GM18870 (cell line): ENCODE measurements at regions not wholly inside any gene's neighbourhood (a gene's known extent, or its start where the extent isn't known, plus 50 kb on each side); places are given as distances from the start of the nearest gene placed in this dataset.
A peak's percentile ranks its signal among the peaks of the same experiment; 100 is the strongest.

Experiments used
- ATAC-seq: cut with Tn5 transposase; IDR thresholded peaks from one replicate; pipeline ENCODE4 v1.9.1; 2021; ENCODE audit warnings: moderate library complexity; ENCODE audit not compliant: unreplicated experiment

GRCh38 chr12:24195063-24195462, 245.6 kb upstream of the SOX5 start:
- no peak for ATAC-seq

DNA sequence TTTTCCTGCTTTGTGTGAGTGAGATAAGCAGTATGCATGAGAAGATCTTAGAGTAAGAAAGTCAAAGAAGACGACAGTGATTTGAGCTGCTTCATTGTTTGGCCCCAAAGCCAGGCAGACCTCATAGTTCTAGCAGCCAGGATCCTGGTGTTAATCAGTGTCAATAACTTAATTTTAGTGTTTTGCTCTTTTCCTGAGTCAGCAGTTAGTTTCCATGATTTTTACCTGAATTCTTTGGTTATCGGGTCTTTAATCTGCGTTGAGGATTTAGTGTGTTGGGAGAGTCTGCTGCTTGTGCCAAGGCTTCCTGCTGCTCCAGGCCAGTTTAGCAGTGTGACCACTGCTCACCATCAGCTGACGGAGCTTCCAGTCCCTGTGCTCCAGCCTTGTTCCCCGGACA, 241.6 kb upstream of the SOX5 start:
- ATAC-seq, result no peak

DNA sequence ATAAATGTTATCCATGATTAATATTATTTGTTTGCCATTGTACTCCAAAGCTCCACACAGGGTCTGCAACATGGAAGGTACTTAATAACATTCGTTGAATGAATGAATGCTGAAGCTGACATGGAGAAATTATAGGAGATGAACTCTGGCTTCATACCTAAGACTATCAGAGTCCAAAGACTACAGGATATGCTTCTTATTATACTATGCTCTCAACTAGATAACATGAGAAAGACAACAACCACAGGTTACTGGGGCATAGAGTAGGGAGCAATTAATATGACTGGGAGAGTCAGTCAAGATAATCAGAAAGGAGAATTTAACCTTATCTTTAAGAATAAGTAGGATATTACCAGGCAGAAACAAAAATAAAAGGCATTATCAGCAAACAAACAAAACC, 236.3 kb upstream of the SOX5 start:
- no peak for ATAC-seq

GRCh38 chr12:24177889-24178288, 228.4 kb upstream of the SOX5 start:
- ATAC-seq, result peak; percentile 95

GRCh38 chr12:24175929-24176328, 226.5 kb upstream of the SOX5 start:
- ATAC-seq, result no peak

- ATAC-seq, result no peak
Measured at GRCh38 chr12:24175284-24175683, 225.8 kb upstream of the SOX5 start.

- ATAC-seq, result no peak
Measured at GRCh38 chr12:24173067-24173466, 223.6 kb upstream of the SOX5 start.

- no peak for ATAC-seq
Measured at GRCh38 chr12:24172773-24173066, 223.2 kb upstream of the SOX5 start.

DNA sequence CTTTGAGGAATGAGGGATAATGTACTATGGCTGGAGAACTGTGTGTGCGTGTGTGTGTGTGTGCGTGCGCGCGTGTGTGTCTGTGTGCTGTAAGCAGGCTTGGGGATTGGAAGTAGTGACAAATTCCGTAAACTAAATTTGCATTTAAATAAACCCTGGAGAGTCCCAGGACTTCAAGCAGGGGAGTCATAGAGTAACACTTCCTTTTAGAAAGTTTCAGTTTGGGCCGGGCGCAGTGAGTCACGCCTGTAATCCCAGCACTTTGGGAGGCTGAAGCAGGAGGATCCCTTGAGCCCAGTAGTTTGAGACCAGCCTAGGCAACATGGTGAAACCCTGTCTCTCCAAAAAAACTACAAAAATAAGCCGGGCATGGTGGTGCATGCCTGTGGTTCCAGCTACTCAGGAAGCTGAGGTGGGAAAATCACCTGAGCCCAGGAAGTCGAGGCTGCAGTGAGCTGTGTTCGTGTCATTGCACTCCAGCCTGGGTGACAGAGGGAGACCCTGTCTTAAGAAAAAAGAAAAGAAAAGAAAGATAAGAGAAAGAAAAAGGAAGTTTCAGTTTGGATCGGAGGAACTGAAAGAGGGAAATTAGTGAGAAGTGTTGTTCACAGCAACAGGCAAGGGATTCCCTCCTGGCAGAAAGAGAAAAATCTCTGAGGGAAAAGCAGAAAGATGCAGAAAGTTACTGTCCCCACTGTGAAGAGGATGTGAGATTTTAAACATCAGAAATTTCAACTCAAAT, 222.7 kb upstream of the SOX5 start:
- peak; percentile 85 for ATAC-seq

DNA sequence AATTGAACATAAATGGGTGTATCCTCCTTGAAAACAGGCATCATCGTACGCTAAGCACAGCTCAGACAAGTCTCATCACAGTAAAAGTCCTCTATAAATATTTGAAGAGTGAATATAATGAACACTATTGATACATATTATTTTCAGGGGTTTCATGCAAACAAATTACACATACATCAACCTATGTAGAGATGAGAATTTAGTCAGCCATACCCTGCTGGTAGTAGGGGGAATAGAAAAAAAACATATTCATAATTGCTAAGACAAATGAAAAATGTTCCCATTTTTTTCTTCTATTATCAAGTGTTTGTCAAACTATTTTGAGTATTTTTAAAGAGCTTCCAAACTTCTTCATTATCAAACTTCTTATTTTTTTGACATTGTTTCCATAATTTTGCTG, 205.6 kb upstream of the SOX5 start:
- ATAC-seq, result no peak

- ATAC-seq, result no peak
Measured at GRCh38 chr12:24153079-24153478, 203.6 kb upstream of the SOX5 start.

GRCh38 chr12:24152270-24152669, 202.8 kb upstream of the SOX5 start:
- no peak for ATAC-seq

GRCh38 chr12:24143928-24144327, 194.5 kb upstream of the SOX5 start:
- ATAC-seq, result no peak

DNA sequence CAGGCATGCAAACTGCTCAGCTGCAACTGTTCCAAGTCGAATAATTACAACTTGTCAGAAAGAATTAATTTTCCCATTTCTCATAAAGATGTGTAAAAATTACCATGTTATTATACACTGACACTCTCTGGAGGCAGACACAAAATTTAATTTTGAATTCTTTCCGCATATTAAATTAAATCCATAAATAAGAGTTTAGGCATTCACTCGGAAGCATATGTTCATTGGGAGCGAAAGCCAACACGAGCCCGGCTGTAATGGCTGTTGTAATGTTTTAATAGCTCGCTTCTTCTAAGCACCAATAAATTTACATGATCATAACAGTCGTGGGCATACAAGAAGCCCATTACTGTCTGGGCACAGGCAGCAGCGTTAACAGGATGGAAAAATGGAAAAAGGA, 189.6 kb upstream of the SOX5 start:
- ATAC-seq, result no peak

GRCh38 chr12:24138041-24138440, 188.6 kb upstream of the SOX5 start:
- no peak for ATAC-seq

- ATAC-seq, result no peak
Measured at GRCh38 chr12:24135158-24135850, 185.8 kb upstream of the SOX5 start.

DNA sequence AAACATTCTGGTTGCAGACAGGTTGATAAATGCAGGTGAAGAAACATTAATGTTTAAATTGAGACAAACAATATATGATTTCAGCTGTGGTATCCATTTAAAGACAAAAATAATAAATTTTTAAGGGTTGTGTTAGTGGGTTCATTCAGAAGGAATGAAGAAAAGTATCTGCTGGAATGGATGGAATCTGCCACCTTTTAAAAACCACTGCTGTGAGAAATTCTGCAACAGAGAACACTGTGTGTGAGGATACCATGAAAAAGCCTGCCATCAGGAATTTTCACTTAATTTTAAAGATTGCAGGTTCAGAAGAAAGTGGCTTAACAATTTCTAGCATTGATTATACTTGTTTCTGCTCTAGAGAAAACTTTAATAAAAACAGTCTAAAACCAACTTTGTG, 184.6 kb upstream of the SOX5 start:
- ATAC-seq, result no peak

- ATAC-seq, result no peak
Measured at GRCh38 chr12:24133384-24133783, 183.9 kb upstream of the SOX5 start.

DNA sequence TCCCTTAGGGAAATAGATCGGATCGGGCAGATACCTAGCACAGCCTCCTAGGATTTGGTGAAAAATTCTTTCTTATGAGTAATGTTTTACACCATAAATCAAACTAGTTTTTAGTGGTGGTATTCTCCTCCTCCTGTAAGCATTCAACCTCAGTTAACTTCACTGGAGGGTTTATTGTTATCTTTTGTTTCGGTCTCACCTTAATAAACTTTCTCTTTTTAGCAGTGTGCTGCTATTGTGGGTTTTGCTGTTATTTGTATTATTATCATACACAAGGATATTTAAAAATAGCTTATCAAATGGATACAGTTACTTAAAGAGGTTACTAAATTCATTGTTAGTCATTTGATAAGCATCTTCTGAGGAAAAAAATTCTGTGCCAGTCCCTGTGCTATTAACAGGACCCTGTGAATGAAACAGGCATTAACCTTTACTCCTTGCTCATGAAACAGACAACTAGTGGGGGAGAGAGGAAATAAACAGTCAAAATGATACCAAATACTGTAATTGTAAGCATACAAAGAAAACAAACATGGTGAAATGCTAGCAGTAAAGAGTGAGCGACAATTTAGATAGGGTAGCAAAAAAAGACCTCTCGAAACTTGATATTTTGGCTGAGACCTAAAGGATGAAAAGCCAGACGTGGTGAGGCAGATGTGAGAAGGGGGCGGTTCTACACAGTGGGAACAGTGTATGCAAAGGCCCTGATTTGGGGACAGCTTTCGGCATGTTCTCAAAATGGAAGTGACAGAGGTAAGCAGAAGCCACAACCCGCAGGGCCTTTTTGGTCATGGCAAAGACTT, 178.7 kb upstream of the SOX5 start:
- peak; percentile 95 for ATAC-seq

GRCh38 chr12:24125280-24125679, 175.8 kb upstream of the SOX5 start:
- no peak for ATAC-seq

DNA sequence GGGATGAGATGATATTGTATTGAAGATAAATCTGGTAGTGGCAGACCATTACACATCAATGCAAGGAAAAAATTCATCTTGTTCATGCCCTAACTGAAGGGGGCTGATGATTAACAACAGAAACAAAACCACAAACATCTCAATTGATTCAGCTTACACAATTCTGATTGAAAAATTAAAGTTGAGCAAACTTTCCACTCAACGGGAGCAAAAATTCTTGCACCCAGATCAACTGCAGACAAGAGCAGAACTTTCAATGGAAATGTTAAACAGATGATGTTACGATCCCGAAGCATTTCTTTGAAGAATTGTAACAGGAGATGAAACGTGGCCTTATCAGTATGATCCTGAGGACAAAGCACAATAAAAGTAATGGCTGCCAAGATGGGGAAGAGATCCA, 172.4 kb upstream of the SOX5 start:
- ATAC-seq, result no peak

- no peak for ATAC-seq
Measured at GRCh38 chr12:24118668-24119067, 169.2 kb upstream of the SOX5 start.
